Liver (tissue), 8 donors: ENCODE measurements at regions not wholly inside any gene's neighbourhood (a gene's known extent, or its start where the extent isn't known, plus 50 kb on each side); places are given as distances from the start of the nearest gene placed in this dataset.

ENCODE experiments used
- DNase-seq: peaks from one replicate; pipeline ENCODE4 v3.0.0-alpha.2; 2017; ENCODE audit warnings: low spot score
- H3K27ac ChIP-seq, 2 donors: one replicate each; pipeline ENCODE4 v1.7.0; 2013; ENCODE audit warnings: inconsistent platforms in 2 of 2, low read length in 2 of 2, control low read depth in 1 of 2, low read depth in 1 of 2, mild to moderate bottlenecking in 1 of 2
- H3K27me3 ChIP-seq, 4 donors: one replicate each; pipeline versions ENCODE4 v1.6.1 to v1.7.0; 2013; ENCODE audit warnings: low read length in 3 of 4, inconsistent platforms in 1 of 4, mild to moderate bottlenecking in 1 of 4, moderate library complexity in 1 of 4; ENCODE audit not compliant: control insufficient read depth in 4 of 4, insufficient read depth in 4 of 4
- H3K36me3 ChIP-seq, 4 donors: one replicate each; pipeline versions ENCODE4 v1.6.1 to v1.7.0; 2013; ENCODE audit warnings: low read length in 3 of 4, mild to moderate bottlenecking in 3 of 4, low read depth in 1 of 4, moderate library complexity in 1 of 4; ENCODE audit not compliant: control insufficient read depth in 4 of 4, insufficient read depth in 3 of 4
- H3K4me1 ChIP-seq, 4 donors: one replicate each; pipeline versions ENCODE4 v1.6.1 to v1.7.0; 2013; ENCODE audit warnings: low read length in 3 of 4, mild to moderate bottlenecking in 3 of 4, moderate library complexity in 1 of 4; ENCODE audit not compliant: control insufficient read depth in 4 of 4, insufficient read depth in 4 of 4
- H3K4me3 ChIP-seq, 3 donors: one replicate each; pipeline versions ENCODE4 v1.6.1 to v1.7.0; 2013; ENCODE audit warnings: low read length in 3 of 3, control low read depth in 1 of 3, low read depth in 1 of 3, mild to moderate bottlenecking in 1 of 3
- H3K9ac ChIP-seq, 2 donors: one replicate each; pipeline ENCODE4 v1.7.0; 2013; ENCODE audit warnings: low read length in 2 of 2, mild to moderate bottlenecking in 2 of 2, moderate library complexity in 2 of 2, control low read depth in 1 of 2, low read depth in 1 of 2
- H3K9me3 ChIP-seq, 4 donors: one replicate each; pipeline versions ENCODE4 v1.6.1 to v1.7.0; 2013; ENCODE audit warnings: low read length in 3 of 4; ENCODE audit not compliant: control insufficient read depth in 4 of 4
- CTCF ChIP-seq: fragments of 150-350 bp; IDR thresholded peaks from 2 replicates; pipeline ENCODE4 v1.5.1; 2017; ENCODE audit warnings: improper control_type of control experiment, low read depth, low read length; ENCODE audit not compliant: missing input control
- EGR1 ChIP-seq, 2 donors: IDR thresholded peaks; 2 replicates each; pipeline ENCODE4 v1.6.1; 2016 to 2018; ENCODE audit warnings: antibody characterized with exemption in 2 of 2, low read depth in 2 of 2
- FOXA1 ChIP-seq: IDR thresholded peaks from 2 replicates; pipeline ENCODE4 v1.6.1; 2016; ENCODE audit warnings: antibody characterized with exemption
- FOXA2 ChIP-seq: IDR thresholded peaks from 2 replicates; pipeline ENCODE4 v1.6.1; 2016; ENCODE audit warnings: antibody characterized with exemption
- GABPA ChIP-seq, 2 donors: IDR thresholded peaks in 1 of 2; conservative IDR thresholded peaks in 1 of 2; 2 replicates each; pipeline ENCODE4 v1.6.1; 2016; ENCODE audit warnings: antibody characterized with exemption in 2 of 2, mild to moderate bottlenecking in 1 of 2, moderate library complexity in 1 of 2
- HNF4A ChIP-seq, 2 donors: conservative IDR thresholded peaks; 2 replicates each; pipeline ENCODE4 v1.6.1; 2016; ENCODE audit warnings: antibody characterized with exemption in 2 of 2, mild to moderate bottlenecking in 2 of 2
- HNF4G ChIP-seq: IDR thresholded peaks from 2 replicates; pipeline ENCODE4 v1.6.1; 2016; ENCODE audit warnings: antibody characterized with exemption
- JUND ChIP-seq, 2 donors: IDR thresholded peaks; 2 replicates each; pipeline ENCODE4 v1.6.1; 2016; ENCODE audit warnings: antibody characterized with exemption in 2 of 2
- MAX ChIP-seq: IDR thresholded peaks from 2 replicates; pipeline ENCODE4 v1.6.1; 2016; ENCODE audit warnings: antibody characterized with exemption
- NR2F2 ChIP-seq: IDR thresholded peaks from 2 replicates; pipeline ENCODE4 v1.6.1; 2016; ENCODE audit warnings: antibody characterized with exemption
- RAD21 ChIP-seq, 2 donors: IDR thresholded peaks; 2 replicates each; pipeline ENCODE4 v1.6.1; 2016; ENCODE audit warnings: antibody characterized with exemption in 2 of 2, mild to moderate bottlenecking in 2 of 2
- REST ChIP-seq: IDR thresholded peaks from 2 replicates; pipeline ENCODE4 v1.6.1; 2016; ENCODE audit warnings: antibody characterized with exemption, mild to moderate bottlenecking
- RXRA ChIP-seq, 2 donors: IDR thresholded peaks; 2 replicates each; pipeline ENCODE4 v1.6.1; 2017 to 2018; ENCODE audit warnings: antibody characterized with exemption in 2 of 2, mild to moderate bottlenecking in 1 of 2
- SP1 ChIP-seq: IDR thresholded peaks from 2 replicates; pipeline ENCODE4 v1.6.1; 2018; ENCODE audit warnings: antibody characterized with exemption, mild to moderate bottlenecking
- TAF1 ChIP-seq: conservative IDR thresholded peaks from 2 replicates; pipeline ENCODE4 v1.6.1; 2016; ENCODE audit warnings: antibody characterized with exemption, mild to moderate bottlenecking
- YY1 ChIP-seq: IDR thresholded peaks from 2 replicates; pipeline ENCODE4 v1.6.1; 2016; ENCODE audit warnings: antibody characterized with exemption, mild to moderate bottlenecking
- ZBTB33 ChIP-seq: IDR thresholded peaks from 2 replicates; pipeline ENCODE4 v1.6.1; 2016; ENCODE audit warnings: antibody characterized with exemption
- WGBS: extraction: QIAGEN DNeasy Blood & Tissue Kit; methylation state at CpG from one replicate; pipeline ENCODE4 v1.1.7; 2013; 5-methylcytosine and 5-hydroxymethylcytosine counted together
- TF ChIP-seq, protein P1 (sequence below): IDR thresholded peaks from 2 replicates; pipeline ENCODE4 v1.6.1; 2016; ENCODE audit warnings: antibody characterized with exemption
- donor health status: healthy.
- donor health status: healthy.
- donor health status: healthy.
- donor health status: healthy.
- donor health status: healthy.

DNA sequence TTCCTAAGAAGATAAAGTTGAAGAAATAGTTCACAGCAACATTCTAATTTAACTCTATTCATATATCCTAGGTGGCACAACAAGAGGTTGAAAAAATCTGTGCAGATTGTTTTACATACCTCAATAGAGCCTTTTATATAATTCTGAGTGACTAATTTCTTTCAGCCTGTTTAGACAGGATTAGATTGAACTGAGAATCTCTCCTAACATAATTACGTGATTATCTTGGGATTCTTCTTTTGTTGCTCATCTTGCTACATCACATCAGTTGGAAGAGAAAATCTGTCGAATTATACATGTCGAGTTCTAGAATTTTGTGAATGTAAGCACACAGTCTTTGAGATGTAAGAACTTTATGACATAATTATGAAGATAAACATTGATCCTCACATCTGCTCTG lies 1873.7 kb upstream of the IGFBP7 start:
- Histone ChIP-seq H3K9ac (no peak overlapping the region), H3K4me1 (no peaks in the 10 kb centered on the region), H3K27ac (no peak overlapping the region), H3K27me3 (no peaks in the 10 kb centered on the region), H3K36me3 (no peaks in the 10 kb centered on the region), H3K4me3 (no peak overlapping the region), H3K9me3 (no peaks in the 10 kb centered on the region)
- no peak for TF ChIP-seq EGR1 (IDR thresholded peaks at IDR 0.05; ENCODE audit: low read depth in 2 of 2)
- TF ChIP-seq FOXA1: no peak
- no peak for TF ChIP-seq MAX
- no peak for TF ChIP-seq TAF1
- no peak for TF ChIP-seq YY1
- TF ChIP-seq REST: no peak
- TF ChIP-seq GABPA (IDR thresholded peaks at IDR 0.05 in 1 of 2, conservative IDR thresholded peaks at IDR 0.05 in 1 of 2): no peak
- TF ChIP-seq SP1: no peak
- no peak for TF ChIP-seq RAD21 (IDR thresholded peaks at IDR 0.05)
- no peak for TF ChIP-seq ZBTB33
- no peak for TF ChIP-seq HNF4A (conservative IDR thresholded peaks at IDR 0.05)
- TF ChIP-seq NR2F2: no peak
- TF ChIP-seq HNF4G: no peak
- TF ChIP-seq FOXA2: no peak
- TF ChIP-seq CTCF: no peak
- TF ChIP-seq, protein P1, sequence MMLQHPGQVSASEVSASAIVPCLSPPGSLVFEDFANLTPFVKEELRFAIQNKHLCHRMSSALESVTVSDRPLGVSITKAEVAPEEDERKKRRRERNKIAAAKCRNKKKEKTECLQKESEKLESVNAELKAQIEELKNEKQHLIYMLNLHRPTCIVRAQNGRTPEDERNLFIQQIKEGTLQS: no peak
- TF ChIP-seq JUND (IDR thresholded peaks at IDR 0.05): no peak
- TF ChIP-seq RXRA (IDR thresholded peaks at IDR 0.05): no peak
- no peak for DNase-seq
- WGBS: 67% methylated on average over 3 of the region's 3 CpGs

DNA sequence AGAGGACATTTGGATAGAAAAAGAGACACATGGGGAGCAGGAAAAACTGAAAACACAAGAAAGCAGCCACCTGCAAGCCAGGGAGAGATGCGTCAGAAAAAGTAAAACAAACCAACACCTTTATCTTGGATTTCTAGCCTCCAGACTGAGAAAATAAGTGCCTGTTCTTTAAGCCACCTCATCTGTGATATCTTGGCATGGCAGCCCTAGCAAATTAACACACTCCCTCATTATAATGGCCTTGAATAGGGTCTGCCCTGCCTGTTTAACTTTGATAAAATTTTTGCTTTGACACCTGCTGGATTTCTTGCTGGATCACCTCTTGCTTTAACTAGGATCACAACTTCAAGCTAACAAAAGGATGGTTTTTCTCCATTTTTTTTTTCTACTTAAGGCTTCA lies 1892.0 kb upstream of the IGFBP7 start:
- no peak overlapping the region for H3K4me3 ChIP-seq
- TF ChIP-seq GABPA (IDR thresholded peaks at IDR 0.05 in 1 of 2, conservative IDR thresholded peaks at IDR 0.05 in 1 of 2) (no peak), REST (no peak), EGR1 (IDR thresholded peaks at IDR 0.05; ENCODE audit: low read depth in 2 of 2) (no peak), SP1 (no peak), FOXA1 (no peak), HNF4A (conservative IDR thresholded peaks at IDR 0.05) (no peak), JUND (IDR thresholded peaks at IDR 0.05) (no peak), HNF4G (no peak)
- no peaks in the 10 kb centered on the region for H3K27me3 ChIP-seq
- no peak for DNase-seq
- no peaks in the 10 kb centered on the region for H3K4me1 ChIP-seq
- H3K36me3 ChIP-seq: no peaks in the 10 kb centered on the region
- H3K9me3 ChIP-seq: no peaks in the 10 kb centered on the region
- H3K27ac ChIP-seq: no peak overlapping the region
- 42% methylated on average over 1 of the region's 1 CpG for WGBS
- H3K9ac ChIP-seq: no peak overlapping the region
